ENCODE measurements at regions not wholly inside any gene's neighbourhood (a gene's known extent, or its start where the extent isn't known, plus 50 kb on each side); places are given as distances from the start of the nearest gene placed in this dataset.

DNA sequence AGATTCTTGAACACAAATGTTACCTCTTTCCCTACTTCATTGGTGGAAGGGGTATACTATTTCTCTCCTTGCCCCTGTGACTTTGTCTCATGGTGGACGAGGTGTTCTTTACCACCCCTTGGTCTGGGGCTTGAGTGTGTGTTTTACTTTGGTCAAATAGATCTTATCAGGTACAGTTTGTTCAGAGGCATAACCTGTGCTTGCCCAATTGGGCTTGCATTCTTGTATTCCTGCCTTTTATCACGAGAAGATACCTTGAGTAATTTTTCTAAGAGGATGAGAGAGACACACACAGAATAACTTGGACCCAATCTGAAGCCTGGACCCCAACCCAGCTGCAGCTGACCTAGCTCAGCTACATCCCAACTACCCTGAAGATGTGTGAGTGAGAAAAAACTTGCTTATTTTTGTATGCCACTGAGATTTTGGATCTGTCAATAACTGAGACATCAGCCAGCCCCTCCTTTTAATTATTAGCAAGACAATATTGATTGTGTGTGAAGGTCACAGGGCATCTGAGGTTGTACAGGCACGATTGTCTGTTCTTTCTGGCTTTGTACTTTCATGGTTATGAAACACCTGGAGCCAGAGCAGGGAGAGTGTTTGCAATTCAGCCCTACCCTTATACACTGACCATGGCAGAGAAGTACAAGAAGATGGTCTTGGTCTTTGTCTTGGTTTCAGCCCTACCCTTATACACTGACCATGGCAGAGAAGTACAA, 204.7 kb upstream of the SLC35B3 start:
- H3K4me3 ChIP-seq (ENCODE audit: low read depth, low read length), result no peak overlapping the region
- TF ChIP-seq CTCF (IDR thresholded peaks at IDR 0.05; ENCODE audit: low read depth, low read length), result no peak

DNA sequence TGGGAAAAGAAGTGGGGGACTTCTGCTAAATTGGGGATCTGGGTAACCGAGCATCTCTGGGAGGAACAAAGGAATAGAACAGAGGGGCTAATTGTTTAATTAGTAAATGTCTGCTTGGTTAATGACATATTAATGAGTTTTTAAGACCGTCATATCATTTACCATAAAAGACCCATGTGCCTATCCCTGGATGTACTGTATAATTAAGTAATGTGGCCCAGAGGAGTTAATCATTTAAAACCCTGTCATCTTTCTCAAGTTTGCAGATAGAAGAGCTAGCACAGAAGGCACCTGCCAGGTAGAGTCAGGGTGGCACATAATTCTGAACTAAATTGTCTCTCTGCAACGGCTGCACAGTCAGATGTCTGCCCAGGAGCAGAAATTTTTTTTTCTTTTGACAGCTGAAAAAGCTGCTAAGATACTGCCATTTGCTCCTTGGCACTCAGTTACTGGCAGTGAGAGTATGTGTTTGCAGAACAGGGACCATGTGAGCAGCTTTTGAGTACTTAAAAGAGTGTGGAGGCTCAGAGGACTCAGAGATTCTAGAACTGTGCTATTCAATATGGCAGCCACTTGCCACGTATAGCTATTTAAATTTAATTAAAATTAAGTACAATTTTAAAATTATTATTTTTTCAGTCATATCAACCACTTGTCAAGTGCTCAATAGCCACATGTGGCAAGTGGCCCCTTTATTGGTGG, 202.7 kb upstream of the SLC35B3 start:
- TF ChIP-seq CTCF (IDR thresholded peaks at IDR 0.05; ENCODE audit: low read depth, low read length), result no peak
- H3K4me3 ChIP-seq (ENCODE audit: low read depth, low read length), result no peak overlapping the region

DNA sequence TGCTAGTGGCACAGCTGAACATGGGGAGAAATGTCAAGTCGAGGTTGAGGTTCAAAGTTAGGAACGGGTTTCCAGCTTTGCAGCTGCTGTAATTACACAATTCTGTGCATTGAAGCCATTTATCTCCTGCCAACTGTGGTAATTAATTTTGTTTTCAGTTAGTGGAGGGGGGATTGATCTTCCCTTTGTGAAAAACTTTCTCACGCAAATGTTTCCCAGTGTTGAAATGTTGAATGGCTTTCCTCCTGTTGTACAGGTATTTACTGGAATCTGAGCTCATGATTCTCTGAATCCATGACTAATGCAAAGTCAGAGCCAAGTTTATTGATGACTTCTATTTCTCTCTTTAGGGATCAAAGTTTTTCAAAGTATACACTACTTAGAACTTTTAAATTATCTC, 198.4 kb upstream of the SLC35B3 start:
- no peak for TF ChIP-seq CTCF (IDR thresholded peaks at IDR 0.05; ENCODE audit: low read depth, low read length)

GRCh38 chr6:8628736-8629135, 193.4 kb upstream of the SLC35B3 start:
- no peak overlapping the region for H3K4me3 ChIP-seq (ENCODE audit: low read depth, low read length)
- no peak for TF ChIP-seq CTCF (IDR thresholded peaks at IDR 0.05; ENCODE audit: low read depth, low read length)

More for the DNA sequence above, 198.4 kb upstream of the SLC35B3 start:
- H3K4me3 ChIP-seq (ENCODE audit: low read depth, low read length), result no peak overlapping the region

DNA sequence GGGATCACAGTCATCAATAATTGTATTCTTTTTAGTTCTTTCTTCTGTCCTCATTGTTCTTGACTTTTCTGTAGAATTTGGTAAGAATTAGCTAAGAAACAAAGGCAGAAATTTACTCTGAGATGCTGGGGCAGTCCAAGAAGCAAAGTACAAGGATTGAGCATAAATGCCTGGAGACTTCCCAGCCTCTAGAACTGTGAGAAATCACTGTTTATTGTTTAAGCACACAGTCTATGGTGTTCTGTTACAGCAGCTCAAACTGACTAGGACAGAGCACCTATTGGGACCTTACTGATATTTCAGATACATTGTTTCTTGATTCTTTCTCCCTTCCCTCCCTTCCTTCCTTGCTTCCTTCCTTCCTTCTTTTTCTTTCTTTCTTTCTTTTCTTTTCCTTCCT, 192.7 kb upstream of the SLC35B3 start:
- TF ChIP-seq CTCF (IDR thresholded peaks at IDR 0.05; ENCODE audit: low read depth, low read length), result no peak
- no peak overlapping the region for H3K4me3 ChIP-seq (ENCODE audit: low read depth, low read length)

DNA sequence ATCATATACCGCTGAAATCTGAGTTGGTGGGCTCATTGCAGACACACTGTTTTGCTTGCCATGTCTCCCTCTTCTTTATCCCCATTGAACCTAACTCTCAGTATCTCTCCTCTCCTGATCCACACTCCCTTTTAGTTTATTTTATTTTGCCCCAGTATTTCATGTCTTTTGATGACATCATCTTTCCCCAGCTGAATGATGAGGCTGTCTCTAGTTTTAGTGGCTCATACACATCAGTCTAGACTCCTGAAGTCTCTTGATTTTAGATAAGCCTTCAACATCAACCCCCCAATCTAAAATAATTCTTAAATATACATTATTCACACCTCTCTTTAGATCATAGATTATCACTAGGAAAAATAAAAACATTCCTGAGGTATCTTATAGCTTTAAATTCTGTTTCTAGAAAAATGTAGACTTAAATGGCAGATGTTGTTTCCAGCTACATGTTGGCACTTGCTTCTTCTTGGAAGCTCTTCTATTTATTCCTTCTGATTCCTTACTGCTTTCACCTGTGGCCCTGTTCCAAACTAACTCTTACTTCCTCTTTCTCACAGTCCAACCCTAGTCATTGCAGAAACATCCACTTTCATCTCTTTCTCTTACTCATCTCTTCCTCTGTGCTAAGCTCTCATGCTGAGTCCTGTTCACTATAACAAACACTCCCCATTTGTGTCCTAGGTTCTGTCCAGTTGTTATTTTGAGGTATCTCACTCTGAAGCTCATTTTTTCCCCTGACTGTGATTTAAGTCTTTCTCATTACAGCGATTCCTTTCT, 191.9 kb upstream of the SLC35B3 start:
- TF ChIP-seq CTCF (IDR thresholded peaks at IDR 0.05; ENCODE audit: low read depth, low read length), result no peak
- H3K4me3 ChIP-seq (ENCODE audit: low read depth, low read length), result no peak overlapping the region

DNA sequence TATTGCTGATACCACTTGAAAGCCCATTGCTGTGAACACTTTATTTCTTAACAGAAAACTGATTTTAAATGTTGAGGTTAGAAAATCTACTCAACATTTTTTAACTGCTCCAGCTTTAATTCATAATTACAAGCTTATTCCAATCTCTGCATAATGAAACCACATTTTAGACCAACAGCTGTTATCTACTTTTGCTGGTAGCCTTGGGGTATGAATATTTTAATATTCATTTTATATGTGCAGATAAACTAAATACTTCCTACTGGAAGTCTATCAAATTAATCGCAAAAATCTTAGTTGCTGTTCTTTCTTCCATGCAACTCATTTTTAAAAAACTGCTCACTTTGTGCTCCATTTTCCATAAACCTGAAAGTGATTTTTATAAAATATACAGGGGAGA, 189.3 kb upstream of the SLC35B3 start:
- no peak for TF ChIP-seq CTCF (IDR thresholded peaks at IDR 0.05; ENCODE audit: low read depth, low read length)

More for the DNA sequence above, 189.3 kb upstream of the SLC35B3 start:
- no peak overlapping the region for H3K4me3 ChIP-seq (ENCODE audit: low read depth, low read length)

Measured in WI38 (cell line).